BE2C (cell line): ENCODE measurements at regions not wholly inside any gene's neighbourhood (a gene's known extent, or its start where the extent isn't known, plus 50 kb on each side); places are given as distances from the start of the nearest gene placed in this dataset.
"Not testable (repeated sequence)": the region's sequence is repeated elsewhere in the genome, so short reads cannot be mapped to it uniquely, and the experiment has no call there.

Experiments used
- DNase-seq: peaks from one replicate; pipeline ENCODE4 v3.0.0-alpha.2; 2020
- H3K27me3 ChIP-seq: fragments of 250-450 bp; sonication (Bioruptor Pico); 2 replicates; pipeline ENCODE4 v1.5.1; 2020; ENCODE audit warnings: mild to moderate bottlenecking
- H3K36me3 ChIP-seq: fragments of 250-450 bp; sonication (Bioruptor Pico); 2 replicates; pipeline ENCODE4 v1.5.1; 2020; ENCODE audit warnings: mild to moderate bottlenecking
- H3K4me1 ChIP-seq: fragments of 250-450 bp; sonication (Bioruptor Pico); 2 replicates; pipeline ENCODE4 v1.5.1; 2020
- H3K4me3 ChIP-seq: 2 replicates; pipeline ENCODE4 v1.5.1; 2011; ENCODE audit warnings: low read depth, low read length
- H3K9me3 ChIP-seq: fragments of 250-450 bp; sonication (Bioruptor Pico); 2 replicates; pipeline ENCODE4 v1.5.1; 2020
- TF ChIP-seq, protein P1 (sequence below): IDR thresholded peaks from 2 replicates; pipeline ENCODE4 v1.5.1; 2012; ENCODE audit warnings: mild to moderate bottlenecking, low read depth, low read length

DNA sequence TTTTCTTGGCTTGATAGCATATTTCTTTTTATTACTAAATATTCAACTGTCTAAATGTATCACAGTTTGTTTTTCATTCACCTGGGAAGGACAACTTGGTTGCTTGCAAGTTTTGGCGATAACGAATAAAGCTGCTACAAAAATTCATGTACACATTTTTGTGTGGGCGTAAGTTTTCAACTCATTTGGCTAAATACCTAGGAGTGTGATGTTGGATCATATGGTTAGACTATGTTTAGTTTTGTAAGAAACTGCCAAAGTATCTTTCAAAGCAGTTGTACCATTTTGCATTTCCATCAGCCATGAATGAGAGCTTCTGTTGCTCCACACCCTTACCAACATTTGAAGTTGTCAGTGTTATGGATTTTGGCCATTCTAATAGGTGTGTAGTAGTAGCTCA, 428.0 kb downstream of the ACTL7B start:
- Histone ChIP-seq H3K4me1 (no peaks in the 10 kb centered on the region), H3K9me3 (no peaks in the 10 kb centered on the region), H3K27me3 (peaks cover 6% of the 10 kb centered on the region; the same call in 1 of the 2 replicates), H3K4me3 (no peak overlapping the region), H3K36me3 (no peaks in the 10 kb centered on the region)
- DNase-seq: no peak
- TF ChIP-seq, protein P1, sequence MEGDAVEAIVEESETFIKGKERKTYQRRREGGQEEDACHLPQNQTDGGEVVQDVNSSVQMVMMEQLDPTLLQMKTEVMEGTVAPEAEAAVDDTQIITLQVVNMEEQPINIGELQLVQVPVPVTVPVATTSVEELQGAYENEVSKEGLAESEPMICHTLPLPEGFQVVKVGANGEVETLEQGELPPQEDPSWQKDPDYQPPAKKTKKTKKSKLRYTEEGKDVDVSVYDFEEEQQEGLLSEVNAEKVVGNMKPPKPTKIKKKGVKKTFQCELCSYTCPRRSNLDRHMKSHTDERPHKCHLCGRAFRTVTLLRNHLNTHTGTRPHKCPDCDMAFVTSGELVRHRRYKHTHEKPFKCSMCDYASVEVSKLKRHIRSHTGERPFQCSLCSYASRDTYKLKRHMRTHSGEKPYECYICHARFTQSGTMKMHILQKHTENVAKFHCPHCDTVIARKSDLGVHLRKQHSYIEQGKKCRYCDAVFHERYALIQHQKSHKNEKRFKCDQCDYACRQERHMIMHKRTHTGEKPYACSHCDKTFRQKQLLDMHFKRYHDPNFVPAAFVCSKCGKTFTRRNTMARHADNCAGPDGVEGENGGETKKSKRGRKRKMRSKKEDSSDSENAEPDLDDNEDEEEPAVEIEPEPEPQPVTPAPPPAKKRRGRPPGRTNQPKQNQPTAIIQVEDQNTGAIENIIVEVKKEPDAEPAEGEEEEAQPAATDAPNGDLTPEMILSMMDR: no peak

DNA sequence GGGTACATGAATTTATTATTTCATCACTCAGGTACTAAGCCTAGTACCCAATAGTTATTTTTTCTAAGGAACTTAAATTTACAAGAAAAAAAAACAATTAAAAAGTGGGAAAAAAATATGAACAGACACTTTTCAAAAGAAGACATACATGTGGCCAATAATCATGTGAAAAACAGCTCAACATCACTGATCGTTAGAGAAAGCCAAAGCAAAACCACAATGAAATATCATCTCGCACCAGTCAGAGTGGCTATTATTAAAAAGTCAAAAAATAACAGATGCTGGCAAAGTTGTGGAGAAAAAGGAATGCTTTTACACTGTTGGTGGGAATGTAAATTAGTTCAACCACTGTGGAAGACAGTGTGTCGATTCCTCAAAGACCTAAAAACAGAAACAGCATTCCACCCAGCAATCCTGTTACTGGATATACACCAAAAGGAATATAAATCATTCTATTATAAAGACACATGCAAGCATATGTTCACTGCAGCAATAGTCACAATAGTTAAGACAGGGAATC, 429.3 kb downstream of the ACTL7B start:
- not testable (repeated sequence) for H3K4me3 ChIP-seq, H3K9me3 ChIP-seq, DNase-seq, H3K4me1 ChIP-seq, H3K36me3 ChIP-seq
- H3K27me3 ChIP-seq: peaks cover 12% of the 10 kb centered on the region; the same call in 1 of the 2 replicates

DNA sequence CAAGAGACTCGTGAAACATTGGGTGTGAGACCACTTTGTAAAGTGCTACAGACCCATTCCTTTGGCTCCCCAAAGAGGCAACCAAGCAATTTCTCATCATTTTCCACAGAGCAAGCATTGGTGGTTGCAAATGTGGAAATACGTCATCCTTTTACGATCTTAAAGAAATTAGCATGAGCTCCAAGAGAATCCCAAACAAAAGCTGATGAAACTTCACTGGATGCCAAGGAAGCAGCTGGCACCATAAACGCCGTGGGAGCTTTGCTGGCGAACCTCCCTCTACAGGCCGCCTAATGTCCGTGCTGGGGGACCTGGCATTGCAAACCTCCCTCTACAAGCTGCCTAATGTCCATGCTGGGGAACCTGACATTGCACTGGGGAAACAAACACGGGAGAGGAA, 432.4 kb downstream of the ACTL7B start:
- TF ChIP-seq, protein P1: no peak
- H3K27me3 ChIP-seq: peaks cover 12% of the 10 kb centered on the region; the same call in 1 of the 2 replicates
- DNase-seq: no peak

DNA sequence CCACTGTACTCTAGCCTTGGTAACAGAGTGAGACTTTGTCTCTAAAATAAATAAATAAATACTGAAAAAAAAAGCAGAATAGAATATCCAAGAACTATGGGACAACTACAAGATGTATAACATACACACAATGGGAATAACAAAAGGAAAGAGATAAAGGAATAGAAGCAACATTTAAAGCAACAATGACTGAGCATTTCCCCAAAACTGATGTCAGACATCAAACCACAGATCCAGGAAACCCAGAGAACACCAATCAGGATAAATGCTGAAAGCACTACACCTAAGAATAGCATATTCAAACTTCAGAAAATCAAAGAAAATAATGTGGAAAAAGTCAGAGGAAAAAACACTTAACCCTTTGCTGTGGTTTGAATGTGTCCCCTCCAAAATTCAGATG, 436.4 kb downstream of the ACTL7B start:
- no peak for DNase-seq
- TF ChIP-seq, protein P1: no peak
- H3K4me3 ChIP-seq: no peak overlapping the region
- H3K9me3 ChIP-seq: no peaks in the 10 kb centered on the region
- H3K36me3 ChIP-seq: no peaks in the 10 kb centered on the region
- no peaks in the 10 kb centered on the region for H3K4me1 ChIP-seq
- H3K27me3 ChIP-seq: peaks cover 12% of the 10 kb centered on the region; the same call in 1 of the 2 replicates

More for the DNA sequence above, 432.4 kb downstream of the ACTL7B start:
- Histone ChIP-seq H3K4me3 (no peak overlapping the region), H3K4me1 (no peaks in the 10 kb centered on the region), H3K9me3 (no peaks in the 10 kb centered on the region), H3K36me3 (no peaks in the 10 kb centered on the region)

DNA sequence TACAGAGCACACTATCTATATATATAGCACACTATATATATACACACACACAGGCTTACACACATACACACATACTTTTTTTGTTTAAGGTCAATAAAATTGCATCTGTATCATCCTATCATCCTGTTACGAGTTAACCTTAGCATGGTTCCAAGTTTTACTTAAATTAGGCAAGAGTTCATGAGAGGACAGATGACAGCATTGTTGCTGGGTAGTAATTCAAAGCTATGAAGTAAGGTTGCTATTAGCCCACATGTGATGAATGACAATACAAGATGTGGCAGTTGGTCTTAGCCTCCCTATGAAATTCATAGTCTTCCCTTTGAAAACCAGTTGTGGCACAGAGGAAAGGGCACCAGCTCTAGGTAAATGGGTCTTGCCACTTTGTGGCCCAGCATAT, 438.1 kb downstream of the ACTL7B start:
- Histone ChIP-seq H3K9me3 (no peaks in the 10 kb centered on the region), H3K36me3 (no peaks in the 10 kb centered on the region), H3K4me1 (no peaks in the 10 kb centered on the region), H3K27me3 (peaks cover 9% of the 10 kb centered on the region; the same call in 1 of the 2 replicates), H3K4me3 (no peak overlapping the region)
- TF ChIP-seq, protein P1: no peak
- DNase-seq: no peak

DNA sequence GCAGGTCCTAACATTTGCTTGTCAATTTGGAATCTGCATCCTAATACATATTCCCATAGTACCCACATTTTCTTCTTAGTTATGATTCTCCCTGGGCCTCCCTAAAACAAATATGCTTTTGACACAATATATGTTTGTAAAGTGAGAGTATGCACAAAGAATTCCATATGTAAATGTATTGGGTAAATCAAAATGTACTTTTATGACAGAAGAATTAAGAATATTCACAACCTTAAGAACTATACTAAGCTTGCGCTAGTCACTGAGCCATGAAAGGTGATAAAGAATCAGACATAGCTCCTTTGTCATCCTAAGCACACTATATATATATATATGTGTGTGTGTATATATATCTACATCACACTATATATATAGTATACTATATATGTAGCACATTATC, 438.5 kb downstream of the ACTL7B start:
- no peaks in the 10 kb centered on the region for H3K9me3 ChIP-seq
- H3K4me3 ChIP-seq: no peak overlapping the region
- H3K36me3 ChIP-seq: no peaks in the 10 kb centered on the region
- DNase-seq: no peak
- TF ChIP-seq, protein P1: no peak
- H3K4me1 ChIP-seq: no peaks in the 10 kb centered on the region
- H3K27me3 ChIP-seq: peaks cover 5% of the 10 kb centered on the region; the same call in 1 of the 2 replicates
